NCI-H1417 (cell line): ENCODE measurements at regions not wholly inside any gene's neighbourhood (a gene's known extent, or its start where the extent isn't known, plus 50 kb on each side); places are given as distances from the start of the nearest gene placed in this dataset.
"Not testable (repeated sequence)": the region's sequence is repeated elsewhere in the genome, so short reads cannot be mapped to it uniquely, and the experiment has no call there.

Experiments used
- DNase-seq, 3 experiments: peaks; one replicate each; lab custom pipeline; 2025; lab: John Stamatoyannopoulos, UW

GRCh38 chr13:89343165-89343564 is 1672.0 kb downstream of the SLITRK5 start:
- no peak for DNase-seq

- no peak for DNase-seq
Measured at GRCh38 chr13:89352384-89352783, 1681.2 kb downstream of the SLITRK5 start.

GRCh38 chr13:89361909-89362308 is 1690.7 kb downstream of the SLITRK5 start:
- DNase-seq, result no peak

- DNase-seq, result no peak
Measured at GRCh38 chr13:89363144-89363543, 1692.0 kb downstream of the SLITRK5 start.

- no peak for DNase-seq
Measured at GRCh38 chr13:89372193-89372592, 1701.0 kb downstream of the SLITRK5 start.

- DNase-seq, result no peak
Measured at GRCh38 chr13:89375839-89376238, 1704.7 kb downstream of the SLITRK5 start.

- DNase-seq, result peak in 2 of 3 experiments; percentile 28 to 30
Measured at GRCh38 chr13:89380101-89380500, 1708.9 kb downstream of the SLITRK5 start.

- peak in 1 of 3 experiments; percentile 34 for DNase-seq
Measured at GRCh38 chr13:89382981-89383380, 1711.8 kb downstream of the SLITRK5 start.

GRCh38 chr13:89383891-89384290 is 1712.7 kb downstream of the SLITRK5 start:
- DNase-seq, result no peak

- peak; percentile 20 to 92 (median 54) for DNase-seq
Measured at GRCh38 chr13:89393758-89394304, 1722.7 kb downstream of the SLITRK5 start.

GRCh38 chr13:89401264-89401675 is 1730.1 kb downstream of the SLITRK5 start:
- no peak for DNase-seq

GRCh38 chr13:89402211-89402610 is 1731.0 kb downstream of the SLITRK5 start:
- DNase-seq, result no peak

- DNase-seq, result not testable (repeated sequence)
Measured at GRCh38 chr13:89406096-89406495, 1734.9 kb downstream of the SLITRK5 start.

GRCh38 chr13:89407357-89407756 is 1736.2 kb downstream of the SLITRK5 start:
- peak in 2 of 3 experiments; percentile 9 to 56 for DNase-seq

GRCh38 chr13:89432997-89433396 is 1761.8 kb downstream of the SLITRK5 start:
- no peak for DNase-seq

- DNase-seq, result peak in 1 of 3 experiments; percentile 59
Measured at GRCh38 chr13:89434624-89435023, 1763.5 kb downstream of the SLITRK5 start.

- DNase-seq, result no peak
Measured at GRCh38 chr13:89454681-89455080, 1783.5 kb downstream of the SLITRK5 start.

- no peak for DNase-seq
Measured at GRCh38 chr13:89455225-89455624, 1784.1 kb downstream of the SLITRK5 start.

- no peak for DNase-seq
Measured at GRCh38 chr13:89455741-89456140, 1784.6 kb downstream of the SLITRK5 start.

- no peak for DNase-seq
Measured at GRCh38 chr13:89457977-89458376, 1786.8 kb downstream of the SLITRK5 start.

- no peak for DNase-seq
Measured at GRCh38 chr13:89458456-89458855, 1787.3 kb downstream of the SLITRK5 start.

- DNase-seq, result not testable (repeated sequence)
Measured at GRCh38 chr13:89460895-89461294, 1789.7 kb downstream of the SLITRK5 start.

GRCh38 chr13:89465366-89465765 is 1794.2 kb downstream of the SLITRK5 start:
- no peak for DNase-seq

GRCh38 chr13:89468081-89468480 is 1796.9 kb downstream of the SLITRK5 start:
- DNase-seq, result no peak
